GM18519 (cell line): ENCODE measurements at regions not wholly inside any gene's neighbourhood (a gene's known extent, or its start where the extent isn't known, plus 50 kb on each side); places are given as distances from the start of the nearest gene placed in this dataset.
"Not testable (repeated sequence)": the region's sequence is repeated elsewhere in the genome, so short reads cannot be mapped to it uniquely, and the experiment has no call there.

Source experiments
- ATAC-seq: cut with Tn5 transposase; IDR thresholded peaks from one replicate; pipeline ENCODE4 v1.9.1; 2021; ENCODE audit warnings: mild to moderate bottlenecking, moderate library complexity; ENCODE audit not compliant: unreplicated experiment, low FRiP score

DNA sequence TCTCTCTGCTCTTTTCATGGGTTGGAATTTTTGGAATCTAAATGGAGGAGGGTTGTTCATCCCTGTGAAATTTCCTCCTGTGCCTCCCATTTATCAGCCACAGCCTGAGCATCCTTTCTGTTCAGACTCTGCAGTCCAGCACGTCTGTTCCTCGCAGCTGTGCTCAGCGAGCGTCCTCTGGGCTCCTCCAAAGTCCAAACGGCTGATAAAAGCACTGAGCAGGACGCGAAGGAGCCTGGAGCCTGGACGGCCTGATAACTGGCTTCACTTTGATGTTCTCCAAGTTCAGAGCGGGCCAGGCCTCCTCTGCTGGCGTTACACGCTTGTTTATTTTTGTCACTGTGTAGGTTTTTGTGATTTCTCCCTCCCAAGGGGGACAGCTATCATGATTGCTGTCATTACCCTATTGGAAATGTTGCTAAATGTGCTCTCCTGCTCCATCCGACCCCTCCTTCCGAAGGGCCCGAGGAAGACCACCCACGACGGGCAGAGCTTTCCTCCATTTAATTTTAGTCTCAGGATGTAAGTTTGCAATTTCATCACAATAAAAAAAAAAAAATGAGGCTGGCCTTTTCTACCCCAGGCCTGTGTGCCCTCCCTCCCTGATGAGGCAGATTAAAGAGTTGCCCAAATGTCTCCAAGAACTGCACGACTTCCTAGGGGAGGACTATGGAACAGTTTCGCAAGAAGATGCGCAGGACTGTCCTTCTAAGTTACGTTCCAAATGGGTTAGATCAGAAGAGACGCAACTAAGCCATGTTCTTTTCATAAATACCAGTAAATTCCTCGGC is 290.5 kb upstream of the FOXF1 start:
- no peak for ATAC-seq

DNA sequence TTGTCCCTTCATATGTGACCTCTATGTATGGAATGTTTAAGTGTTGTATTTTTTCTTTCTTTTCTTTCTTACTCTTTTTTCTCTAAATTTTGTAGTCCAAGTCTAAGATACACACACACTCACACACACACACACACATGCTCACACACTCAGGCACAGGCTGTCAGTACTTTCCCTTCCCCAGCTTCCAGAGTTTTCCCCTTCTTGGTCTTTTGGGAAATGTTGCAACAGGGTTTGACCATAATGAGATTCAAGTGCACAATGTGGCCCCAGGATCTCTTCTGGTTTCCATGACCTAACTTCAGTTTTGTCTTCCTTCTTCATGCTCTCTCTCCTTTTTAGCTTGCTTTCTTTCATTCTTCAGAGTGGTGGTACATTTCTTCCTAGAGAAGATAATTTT is 289.8 kb upstream of the FOXF1 start:
- no peak for ATAC-seq

DNA sequence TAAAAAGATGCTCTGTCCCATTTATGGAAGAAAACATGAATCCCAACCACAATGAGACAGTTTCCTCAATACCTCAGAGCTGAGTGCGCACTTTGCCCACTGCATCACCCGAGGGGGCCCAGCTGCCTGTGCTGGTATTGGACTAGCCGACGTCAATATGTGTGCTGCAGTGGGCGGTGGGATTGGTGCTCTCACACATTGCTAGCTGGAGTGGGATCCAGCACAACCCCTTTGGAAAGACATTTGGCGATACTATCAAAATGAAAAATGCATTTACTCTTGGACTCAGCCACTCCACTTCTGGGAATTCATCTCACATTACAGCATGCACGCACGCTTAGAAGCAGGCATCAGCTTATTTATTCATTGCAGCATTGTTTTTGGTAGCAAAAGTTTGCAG is 289.2 kb upstream of the FOXF1 start:
- no peak for ATAC-seq

DNA sequence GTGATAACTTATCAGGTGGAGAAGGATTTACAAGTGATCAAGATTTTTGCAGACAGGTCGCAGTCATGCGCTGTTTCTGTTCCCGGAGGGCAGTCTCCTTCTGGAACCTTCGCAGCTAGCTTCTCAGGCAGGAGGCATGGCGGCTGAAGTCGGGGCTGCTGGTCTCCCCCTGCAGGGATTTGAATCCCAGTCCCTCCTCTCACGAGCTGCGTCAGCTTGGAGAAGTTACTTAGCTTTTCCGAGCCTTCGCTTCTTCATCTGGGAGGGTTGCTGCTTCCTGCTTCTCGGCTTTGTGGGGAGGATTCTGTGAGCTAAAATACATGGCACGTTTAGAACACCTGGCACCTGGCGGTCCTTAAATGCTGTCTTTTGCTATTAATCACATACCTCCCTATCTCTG is 287.8 kb upstream of the FOXF1 start:
- no peak for ATAC-seq

DNA sequence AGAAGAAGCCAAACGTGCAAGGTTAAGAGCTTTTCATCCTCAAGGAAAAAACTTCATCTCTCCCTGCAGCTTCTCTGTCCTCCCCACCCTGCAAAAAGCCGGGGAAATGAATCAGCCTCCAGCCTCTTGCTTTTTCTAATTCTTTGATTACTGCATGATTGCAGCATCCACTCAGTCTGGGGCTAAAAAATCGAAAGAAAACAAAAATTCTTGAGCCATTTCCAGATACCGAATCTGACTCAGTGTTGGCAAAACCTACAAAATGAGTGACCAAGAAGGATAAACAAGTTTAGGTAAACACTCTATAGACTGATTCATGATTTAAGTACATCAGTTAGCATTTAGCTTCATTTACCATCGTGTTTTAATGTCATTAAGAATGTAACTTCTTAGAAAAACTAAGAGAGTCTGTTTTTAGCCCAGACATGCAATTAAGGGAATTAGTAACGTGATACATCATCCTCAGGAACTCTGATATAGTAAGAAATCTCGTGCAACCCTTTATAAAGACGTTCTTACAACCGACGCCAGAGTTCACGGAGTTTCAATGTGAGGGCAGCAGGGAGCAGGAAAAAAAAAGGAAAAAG is 287.3 kb upstream of the FOXF1 start:
- ATAC-seq, result no peak

DNA sequence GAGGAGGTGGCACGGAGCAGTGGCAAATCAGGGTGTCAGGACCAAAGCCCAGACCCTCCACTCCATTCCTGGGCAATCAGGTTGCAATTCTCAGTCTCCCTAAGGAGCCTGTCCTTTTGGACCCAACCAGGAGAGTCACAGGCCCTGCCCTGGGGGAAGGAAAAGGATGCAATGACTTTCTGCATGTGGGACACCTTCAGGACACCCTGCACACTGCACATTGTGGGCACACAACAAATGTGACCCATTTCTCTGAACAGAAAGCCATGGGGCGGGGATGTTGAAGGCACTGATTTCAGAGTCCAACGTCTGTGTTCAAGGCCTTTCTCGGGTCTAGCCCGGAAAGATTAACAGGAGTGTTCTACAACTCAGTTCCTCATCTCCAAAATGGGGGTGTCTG is 286.2 kb upstream of the FOXF1 start:
- ATAC-seq, result no peak

DNA sequence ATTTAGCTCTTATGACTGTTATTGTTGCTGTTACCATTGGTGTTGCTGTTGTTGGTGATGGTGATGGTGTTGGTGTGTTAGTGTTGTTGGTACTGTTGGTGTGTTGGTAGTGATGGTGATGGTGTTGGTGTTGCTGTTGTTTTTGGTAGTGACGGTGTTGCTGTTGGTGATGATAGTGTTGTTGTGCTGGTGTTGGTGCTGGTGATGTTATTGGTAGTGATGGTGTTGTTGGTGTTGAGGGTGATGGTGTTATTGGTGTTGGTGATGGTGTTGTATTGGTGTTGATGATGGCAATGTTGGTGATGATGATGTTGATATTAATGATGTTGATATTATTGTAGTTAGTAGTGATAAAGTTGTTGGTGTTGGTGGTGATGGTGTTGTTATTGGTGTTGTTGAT is 285.7 kb upstream of the FOXF1 start:
- no peak for ATAC-seq

DNA sequence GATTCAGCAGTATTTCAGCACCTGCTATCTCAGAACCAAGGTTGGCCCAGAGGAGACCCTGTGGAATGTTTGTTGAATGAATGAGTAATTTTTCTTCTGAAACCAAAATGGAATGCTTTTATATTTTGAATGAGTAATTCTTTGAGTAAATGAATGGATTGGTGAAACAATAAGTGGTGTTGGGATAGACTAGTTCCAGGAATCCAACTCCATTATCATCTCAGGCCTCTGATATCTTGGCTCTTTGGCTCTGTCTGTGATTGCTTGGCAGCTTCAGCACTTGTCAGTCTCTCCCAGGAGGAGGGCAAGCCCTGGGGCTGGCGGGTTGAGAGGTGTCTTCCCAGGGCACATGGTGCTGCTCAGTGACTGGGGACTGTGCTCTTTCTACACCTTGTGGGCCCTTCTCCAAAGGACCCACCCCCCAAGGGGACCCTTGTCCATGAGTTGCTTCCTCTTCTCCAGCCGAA is 284.4 kb upstream of the FOXF1 start:
- no peak for ATAC-seq

DNA sequence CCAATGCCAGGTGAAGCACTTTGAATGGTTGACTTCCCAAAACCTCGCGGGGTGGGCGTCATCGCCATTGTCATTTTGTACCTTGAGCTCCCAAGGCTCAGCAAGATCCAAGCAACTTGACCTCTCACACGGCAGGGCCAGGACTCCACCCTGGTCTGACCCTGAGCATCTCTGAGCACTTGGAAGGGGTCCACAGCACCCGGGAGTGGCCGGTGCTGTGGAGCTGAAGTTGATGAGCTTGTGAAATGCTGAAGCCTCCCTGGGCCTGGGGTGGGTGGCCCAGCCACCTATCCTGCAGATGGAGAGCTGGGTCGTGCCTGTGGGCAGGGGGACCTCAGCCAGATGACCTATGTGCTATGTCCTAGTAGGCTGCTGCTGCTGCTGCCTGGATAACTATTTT is 283.3 kb upstream of the FOXF1 start:
- no peak for ATAC-seq

DNA sequence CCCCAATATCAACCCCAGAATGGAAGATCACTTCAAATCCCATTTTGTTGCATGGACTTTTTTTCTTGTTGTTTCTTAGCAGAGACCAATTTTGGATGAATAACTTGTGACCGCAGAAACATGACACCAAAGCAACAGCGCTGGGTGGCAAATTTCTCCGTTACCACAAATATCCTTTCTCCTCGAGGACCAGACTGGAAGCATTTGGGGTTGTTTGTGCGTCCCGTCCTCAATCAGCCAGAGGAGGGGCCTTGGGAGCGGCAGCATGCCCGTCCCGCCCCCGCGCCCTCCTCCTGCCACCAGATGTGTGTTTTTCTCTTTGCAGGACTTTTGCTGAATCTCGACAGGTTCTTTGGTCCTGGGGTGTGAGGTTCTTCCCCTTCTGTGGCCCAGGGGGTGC is 282.5 kb upstream of the FOXF1 start:
- ATAC-seq, result no peak

DNA sequence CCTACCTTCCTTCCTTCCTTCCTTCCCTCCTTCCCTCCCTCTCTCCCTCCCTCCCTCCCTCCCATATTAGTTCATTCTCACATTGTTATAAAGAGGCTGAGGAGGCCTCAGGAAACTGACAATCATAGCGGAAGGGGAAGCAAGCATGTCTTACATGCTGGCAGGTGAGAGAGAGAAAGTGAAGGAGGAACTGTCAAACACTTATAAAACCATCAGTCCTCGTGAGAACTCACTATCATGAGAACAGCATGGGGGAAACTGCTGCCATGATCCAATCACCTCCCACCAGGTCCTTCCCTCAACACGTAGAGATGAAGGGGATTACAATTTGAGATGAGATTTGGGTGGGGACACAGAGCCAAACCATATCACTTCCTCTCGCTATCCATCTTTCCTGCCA is 281.6 kb upstream of the FOXF1 start:
- ATAC-seq, result no peak

DNA sequence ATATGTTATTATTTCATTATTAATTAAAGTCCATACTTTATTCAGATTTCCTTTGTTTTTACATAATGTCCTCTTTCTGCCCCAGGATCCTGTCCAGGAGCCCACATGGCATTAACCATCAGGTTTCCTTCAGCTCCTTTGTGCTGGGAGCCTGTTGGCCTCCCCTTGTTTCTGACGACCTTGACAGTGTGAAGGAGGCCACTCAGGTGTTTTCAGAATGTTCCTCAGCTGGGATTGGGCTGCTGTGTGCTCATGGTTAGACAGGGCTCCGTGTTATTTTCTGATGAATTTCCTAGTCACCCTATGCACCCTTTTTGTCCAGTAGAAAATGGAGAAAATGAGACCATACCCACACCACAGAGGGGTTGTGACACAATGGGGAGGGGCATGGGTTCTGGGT is 281.0 kb upstream of the FOXF1 start:
- ATAC-seq, result no peak

DNA sequence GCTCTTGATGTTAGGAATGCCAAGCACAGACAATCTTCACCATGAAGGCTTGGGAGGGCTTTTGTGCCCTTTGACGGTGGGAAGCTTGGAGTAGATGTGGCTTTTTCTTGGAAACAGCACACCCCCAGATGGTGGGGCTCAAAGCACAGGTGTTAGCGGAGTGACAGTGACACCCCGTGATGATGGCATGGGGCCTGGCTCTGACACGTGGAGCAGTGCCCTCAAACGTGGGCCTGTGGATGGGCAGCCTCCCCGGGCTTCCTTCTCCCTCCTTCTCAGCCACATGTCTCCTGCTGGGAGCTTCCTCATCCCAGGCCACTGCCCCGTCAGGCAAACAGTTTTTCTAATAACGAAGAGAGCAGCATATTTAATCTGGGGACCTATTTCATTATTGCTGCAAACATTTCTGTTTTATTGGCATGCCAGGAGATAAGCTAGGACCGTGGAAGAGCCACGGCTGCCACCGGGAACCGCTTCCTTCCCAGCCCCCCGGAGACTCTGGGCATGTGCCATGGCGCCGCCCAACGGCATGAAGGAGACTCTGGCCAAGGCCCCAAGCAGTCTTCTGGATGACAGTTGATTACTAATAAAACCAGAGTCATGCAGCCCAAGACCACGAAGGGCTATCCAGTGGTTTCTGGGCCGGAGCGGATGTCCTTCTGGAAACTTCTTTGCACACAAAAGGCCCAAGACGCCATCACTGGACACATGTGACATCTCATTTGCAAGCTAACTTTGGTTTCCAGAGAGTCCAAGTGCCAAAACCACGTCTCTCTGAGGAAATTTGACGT is 280.3 kb upstream of the FOXF1 start:
- ATAC-seq, result no peak

DNA sequence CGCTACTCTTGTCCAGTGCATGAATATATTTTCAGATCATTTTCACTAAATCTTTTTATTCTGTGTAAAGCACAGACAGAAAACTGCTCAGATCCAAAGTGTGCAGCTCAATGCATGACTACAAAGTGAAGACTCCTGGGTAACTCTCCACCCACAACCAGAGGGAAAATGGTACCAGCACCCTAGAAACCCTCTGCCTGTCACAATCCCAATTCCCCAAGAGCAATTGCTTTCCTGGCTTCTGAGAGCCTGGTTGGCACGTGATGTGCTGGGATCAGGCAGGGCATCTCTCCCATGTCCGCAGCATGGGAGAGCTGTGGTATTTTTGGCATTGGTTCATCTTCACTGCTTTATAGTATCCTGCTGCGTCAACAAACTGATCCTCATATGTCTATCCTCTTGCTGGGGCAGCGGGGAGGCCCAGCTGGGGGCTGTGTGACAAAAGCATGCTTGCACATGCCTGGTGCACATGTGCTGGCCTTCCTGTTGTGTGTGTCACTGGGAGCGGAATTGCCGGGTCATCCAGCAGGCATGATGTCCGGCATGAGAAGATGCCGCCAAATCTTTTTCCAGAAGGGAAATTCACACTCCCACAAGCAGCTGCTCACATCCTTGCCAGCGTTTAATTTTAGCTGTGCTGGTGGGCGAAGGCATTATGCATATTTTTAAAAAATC is 278.9 kb upstream of the FOXF1 start:
- ATAC-seq, result no peak

DNA sequence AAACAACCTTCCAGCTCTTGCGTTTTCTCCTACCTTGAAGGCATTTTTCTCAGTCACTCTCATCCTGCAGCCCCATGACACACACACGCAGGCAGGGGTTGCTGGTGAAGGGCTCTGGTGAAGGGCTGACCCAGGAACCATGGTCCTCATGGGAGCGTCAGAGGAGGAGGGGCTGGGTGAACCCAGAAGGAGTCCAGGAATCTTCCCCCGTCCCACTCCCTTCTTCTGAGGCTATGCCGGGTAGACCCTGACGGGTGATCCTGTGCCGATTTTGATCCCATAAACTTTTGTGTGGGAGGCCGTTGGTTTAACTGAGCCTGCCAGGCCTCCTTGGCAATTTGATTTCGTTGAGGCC is 278.4 kb upstream of the FOXF1 start:
- ATAC-seq, result no peak

DNA sequence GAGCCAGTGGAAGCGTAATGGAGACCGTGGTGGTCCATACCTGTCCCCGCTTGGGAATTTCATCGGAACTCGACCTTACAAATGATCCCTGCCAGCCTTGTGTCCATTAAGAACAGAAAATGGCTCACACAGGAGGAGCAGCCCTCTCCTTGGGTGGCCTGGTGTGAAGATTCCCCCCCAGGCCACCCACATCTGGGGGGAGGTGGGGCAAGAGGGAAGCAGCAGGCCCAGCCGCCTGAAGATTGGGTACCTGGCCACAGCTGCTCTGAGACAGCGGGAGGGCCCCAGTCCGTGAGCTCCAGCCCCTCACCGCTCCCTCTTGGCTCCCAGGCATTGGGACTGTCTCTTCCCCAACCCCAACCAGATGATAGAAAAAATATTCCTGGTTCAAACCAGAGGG is 277.8 kb upstream of the FOXF1 start:
- no peak for ATAC-seq

DNA sequence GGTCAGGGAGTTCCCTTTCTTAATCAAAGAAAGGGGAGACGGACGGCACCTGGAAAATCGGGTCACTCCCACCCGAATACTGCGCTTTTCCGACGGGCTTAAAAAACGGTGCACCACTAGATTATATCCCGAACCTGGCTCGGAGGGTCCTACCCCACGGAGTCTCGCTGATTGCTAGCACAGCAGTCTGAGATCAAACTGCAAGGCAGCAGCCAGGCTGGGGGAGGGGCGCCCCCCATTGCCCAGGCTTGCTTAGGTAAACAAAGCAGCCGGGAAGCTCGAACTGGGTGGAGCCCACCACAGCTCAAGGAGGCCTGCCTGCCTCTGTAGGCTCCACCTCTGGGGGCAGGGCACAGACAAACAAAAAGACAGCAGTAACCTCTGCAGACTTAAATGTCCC is 276.8 kb upstream of the FOXF1 start:
- ATAC-seq, result not testable (repeated sequence)

DNA sequence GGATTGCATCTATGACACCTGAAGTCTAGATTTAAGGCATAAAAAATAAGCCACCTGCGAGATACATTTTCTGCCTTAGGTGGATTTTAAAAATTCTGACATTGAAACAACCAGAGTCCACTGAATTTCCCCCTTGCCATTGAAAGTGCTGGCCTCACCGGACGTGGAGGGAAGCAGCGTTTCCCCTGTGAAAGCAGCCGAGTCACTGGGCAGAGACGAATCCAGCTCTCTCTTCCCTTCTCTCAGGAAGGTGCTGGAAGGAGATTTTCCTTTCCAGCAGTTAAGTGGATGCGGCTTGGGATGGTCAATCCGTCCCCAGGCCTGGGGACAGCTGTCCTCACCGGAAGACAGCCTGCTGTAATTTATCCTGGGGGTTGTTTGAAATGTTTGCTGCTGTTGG is 270.9 kb upstream of the FOXF1 start:
- ATAC-seq, result no peak

DNA sequence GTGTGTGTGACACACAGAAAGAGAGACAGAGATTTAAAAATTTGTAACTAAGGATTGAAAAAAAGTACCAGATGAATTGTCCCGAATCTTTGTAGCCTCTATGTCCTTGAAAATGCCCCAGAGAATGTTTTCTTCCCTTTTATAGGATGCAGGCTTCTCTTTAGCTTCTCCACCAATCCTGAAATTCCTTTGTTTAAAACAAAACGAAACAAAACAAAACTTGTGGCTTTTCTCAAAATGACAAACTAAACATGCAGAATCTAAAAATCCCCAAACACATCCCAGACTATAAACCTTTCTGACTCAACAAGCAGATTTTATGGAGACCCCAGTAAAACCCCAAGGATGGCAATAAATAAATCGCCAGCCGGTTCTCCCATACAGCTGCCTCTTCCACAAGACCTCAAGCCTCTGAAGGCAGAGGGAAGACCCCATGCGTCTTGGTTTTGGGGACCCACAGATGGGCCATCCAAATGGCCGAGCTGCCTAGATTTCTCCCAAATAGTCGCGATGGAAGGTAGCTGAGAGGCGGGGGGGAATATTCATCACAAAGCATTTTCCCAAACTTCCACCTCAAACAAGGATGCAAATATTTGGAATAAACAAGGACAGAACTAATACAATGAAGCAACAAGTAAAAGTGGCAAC is 269.5 kb upstream of the FOXF1 start:
- ATAC-seq, result no peak

DNA sequence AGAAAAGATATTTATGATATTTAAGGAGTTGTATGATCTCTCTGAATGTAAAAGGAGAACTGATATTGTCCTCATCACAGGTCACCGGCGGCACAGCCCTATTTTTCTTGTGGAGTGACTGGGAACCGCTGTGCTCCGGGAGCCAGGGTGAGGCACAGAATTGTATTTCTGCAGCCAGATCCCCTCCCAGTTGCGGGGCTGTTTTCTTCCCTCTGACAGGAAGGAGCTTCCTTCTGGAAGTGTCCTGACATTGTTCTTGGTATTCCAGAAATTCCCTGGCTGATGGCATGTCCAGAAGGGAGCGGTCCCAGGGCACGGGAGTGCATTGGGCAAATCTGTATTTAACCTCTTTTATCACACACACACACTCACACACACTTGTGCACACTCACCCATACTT is 268.6 kb upstream of the FOXF1 start:
- no peak for ATAC-seq
